ENCODE measurements at regions not wholly inside any gene's neighbourhood (a gene's known extent, or its start where the extent isn't known, plus 50 kb on each side); places are given as distances from the start of the nearest gene placed in this dataset.

GRCh38 chr2:133624551-133624950 lies 56.3 kb upstream of the NCKAP5 start:
- H3K23ac ChIP-seq (ENCODE audit: low read depth, low read length, poor library complexity) = no peak overlapping the region
- H3K79me1 ChIP-seq (ENCODE audit: low read depth, low read length) = no peaks in the 10 kb centered on the region
- peaks cover 0 to 7% of the 10 kb centered on the region in 2 donors for H3K4me1 ChIP-seq (ENCODE audit: control insufficient read depth in 2 of 2, insufficient read depth in 1 of 2, low read depth in 1 of 2, low read length in 2 of 2)
- no peak overlapping the region for H3K9ac ChIP-seq (ENCODE audit: low read depth, low read length, poor library complexity)
- H3K36me3 ChIP-seq (replicated peaks in 1 of 2; ENCODE audit: control insufficient read depth in 2 of 2, insufficient read depth in 2 of 2, low read length in 2 of 2) = peaks cover 0 to 18% of the 10 kb centered on the region in 2 donors
- WGBS, 2 donors (ENCODE audit: extremely low coverage in 2 of 2, insufficient read length in 2 of 2, insufficient replicate concordance in 1 of 2) = no CpG with 5 or more reads among the region's 3 CpGs
- no peak for DNase-seq (ENCODE audit: low spot score)
- H4K8ac ChIP-seq (ENCODE audit: low read depth, low read length) = no peak overlapping the region
- no peak overlapping the region for H2BK12ac ChIP-seq (ENCODE audit: low read length)
- H2BK15ac ChIP-seq (ENCODE audit: low read length) = no peak overlapping the region
- no peak overlapping the region for H3K4ac ChIP-seq (ENCODE audit: low read length)
- H3K14ac ChIP-seq (ENCODE audit: low read length) = no peak overlapping the region
- H3K27me3 ChIP-seq (ENCODE audit: control insufficient read depth in 3 of 3, insufficient read depth in 3 of 3, low read depth in 1 of 3, low read length in 3 of 3) = no peaks in the 10 kb centered on the region
- no peak overlapping the region for H2BK5ac ChIP-seq (ENCODE audit: low read length)
- no peak overlapping the region for H2AFZ ChIP-seq (ENCODE audit: low read length)
- no peak overlapping the region for H4K91ac ChIP-seq (ENCODE audit: low read depth, low read length, poor library complexity)
- no peak overlapping the region for H3K27ac ChIP-seq (replicated peaks; ENCODE audit: low read length)
- no peak overlapping the region for H3K4me3 ChIP-seq (ENCODE audit: low read length in 2 of 2)
- H2AK5ac ChIP-seq (ENCODE audit: low read depth, low read length) = no peak overlapping the region
- no peak overlapping the region for H3K4me2 ChIP-seq (ENCODE audit: insufficient read depth, low read length, poor library complexity, severe bottlenecking)
- H3K18ac ChIP-seq (ENCODE audit: low read length) = no peak overlapping the region
- peaks cover 0 to 65% of the 10 kb centered on the region in 2 donors for H3K9me3 ChIP-seq (replicated peaks in 1 of 2; ENCODE audit: control insufficient read depth in 2 of 2, insufficient read depth in 1 of 2, low read depth in 1 of 2, low read length in 2 of 2)
- H2BK120ac ChIP-seq (ENCODE audit: low read depth, low read length) = no peak overlapping the region

- H3K27me3 ChIP-seq (ENCODE audit: control insufficient read depth in 3 of 3, insufficient read depth in 3 of 3, low read depth in 1 of 3, low read length in 3 of 3) = no peaks in the 10 kb centered on the region
- no peak overlapping the region for H3K23ac ChIP-seq (ENCODE audit: low read depth, low read length, poor library complexity)
- no peak overlapping the region for H2BK15ac ChIP-seq (ENCODE audit: low read length)
- no peaks in the 10 kb centered on the region for H3K79me1 ChIP-seq (ENCODE audit: low read depth, low read length)
- H2BK12ac ChIP-seq (ENCODE audit: low read length) = no peak overlapping the region
- H3K14ac ChIP-seq (ENCODE audit: low read length) = no peak overlapping the region
- H3K36me3 ChIP-seq (replicated peaks in 1 of 2; ENCODE audit: control insufficient read depth in 2 of 2, insufficient read depth in 2 of 2, low read length in 2 of 2) = peaks cover 0 to 45% of the 10 kb centered on the region in 2 donors
- H2AK5ac ChIP-seq (ENCODE audit: low read depth, low read length) = no peak overlapping the region
- DNase-seq (ENCODE audit: low spot score) = no peak
- no peak overlapping the region for H3K4ac ChIP-seq (ENCODE audit: low read length)
- no peak overlapping the region for H4K8ac ChIP-seq (ENCODE audit: low read depth, low read length)
- H3K27ac ChIP-seq (replicated peaks; ENCODE audit: low read length) = no peak overlapping the region
- no CpG with 5 or more reads among the region's 1 CpG for WGBS, 2 donors (ENCODE audit: extremely low coverage in 2 of 2, insufficient read length in 2 of 2, insufficient replicate concordance in 1 of 2)
- no peak overlapping the region for H2BK120ac ChIP-seq (ENCODE audit: low read depth, low read length)
- no peak overlapping the region for H2AFZ ChIP-seq (ENCODE audit: low read length)
- peaks cover 0 to 7% of the 10 kb centered on the region in 2 donors for H3K4me1 ChIP-seq (ENCODE audit: control insufficient read depth in 2 of 2, insufficient read depth in 1 of 2, low read depth in 1 of 2, low read length in 2 of 2)
- H3K9me3 ChIP-seq (replicated peaks in 1 of 2; ENCODE audit: control insufficient read depth in 2 of 2, insufficient read depth in 1 of 2, low read depth in 1 of 2, low read length in 2 of 2) = peaks cover 0 to 56% of the 10 kb centered on the region in 2 donors
- H3K18ac ChIP-seq (ENCODE audit: low read length) = no peak overlapping the region
- no peak overlapping the region for H3K4me3 ChIP-seq (ENCODE audit: low read length in 2 of 2)
- H3K4me2 ChIP-seq (ENCODE audit: insufficient read depth, low read length, poor library complexity, severe bottlenecking) = no peak overlapping the region
- no peak overlapping the region for H2BK5ac ChIP-seq (ENCODE audit: low read length)
- H4K91ac ChIP-seq (ENCODE audit: low read depth, low read length, poor library complexity) = no peak overlapping the region
- no peak overlapping the region for H3K9ac ChIP-seq (ENCODE audit: low read depth, low read length, poor library complexity)
Observed at GRCh38 chr2:133627741-133628140, 59.5 kb upstream of the NCKAP5 start.

- no peak overlapping the region for H3K4ac ChIP-seq (ENCODE audit: low read length)
- H3K9me3 ChIP-seq (replicated peaks in 1 of 2; ENCODE audit: control insufficient read depth in 2 of 2, insufficient read depth in 1 of 2, low read depth in 1 of 2, low read length in 2 of 2) = peaks cover 0 to 58% of the 10 kb centered on the region in 2 donors
- H2BK12ac ChIP-seq (ENCODE audit: low read length) = no peak overlapping the region
- no peak overlapping the region for H3K14ac ChIP-seq (ENCODE audit: low read length)
- no peak overlapping the region for H3K23ac ChIP-seq (ENCODE audit: low read depth, low read length, poor library complexity)
- no peaks in the 10 kb centered on the region for H3K79me1 ChIP-seq (ENCODE audit: low read depth, low read length)
- H3K27me3 ChIP-seq (ENCODE audit: control insufficient read depth in 3 of 3, insufficient read depth in 3 of 3, low read depth in 1 of 3, low read length in 3 of 3) = no peaks in the 10 kb centered on the region
- H3K27ac ChIP-seq (replicated peaks; ENCODE audit: low read length) = no peak overlapping the region
- peaks cover 0 to 39% of the 10 kb centered on the region in 2 donors for H3K36me3 ChIP-seq (replicated peaks in 1 of 2; ENCODE audit: control insufficient read depth in 2 of 2, insufficient read depth in 2 of 2, low read length in 2 of 2)
- H3K4me1 ChIP-seq (ENCODE audit: control insufficient read depth in 2 of 2, insufficient read depth in 1 of 2, low read depth in 1 of 2, low read length in 2 of 2) = peaks cover 0 to 7% of the 10 kb centered on the region in 2 donors
- DNase-seq (ENCODE audit: low spot score) = no peak
- H4K91ac ChIP-seq (ENCODE audit: low read depth, low read length, poor library complexity) = no peak overlapping the region
- H2BK15ac ChIP-seq (ENCODE audit: low read length) = no peak overlapping the region
- no peak overlapping the region for H3K9ac ChIP-seq (ENCODE audit: low read depth, low read length, poor library complexity)
- H2BK5ac ChIP-seq (ENCODE audit: low read length) = no peak overlapping the region
- H3K4me3 ChIP-seq (ENCODE audit: low read length in 2 of 2) = no peak overlapping the region
- H4K8ac ChIP-seq (ENCODE audit: low read depth, low read length) = no peak overlapping the region
- no CpG with 5 or more reads among the region's 7 CpGs for WGBS, 2 donors (ENCODE audit: extremely low coverage in 2 of 2, insufficient read length in 2 of 2, insufficient replicate concordance in 1 of 2)
- no peak overlapping the region for H3K4me2 ChIP-seq (ENCODE audit: insufficient read depth, low read length, poor library complexity, severe bottlenecking)
- H2AK5ac ChIP-seq (ENCODE audit: low read depth, low read length) = no peak overlapping the region
- H3K18ac ChIP-seq (ENCODE audit: low read length) = no peak overlapping the region
- H2BK120ac ChIP-seq (ENCODE audit: low read depth, low read length) = no peak overlapping the region
- H2AFZ ChIP-seq (ENCODE audit: low read length) = no peak overlapping the region
Observed at GRCh38 chr2:133633309-133633708, 65.0 kb upstream of the NCKAP5 start.

- no peak overlapping the region for H3K27ac ChIP-seq (replicated peaks; ENCODE audit: low read length)
- H3K79me1 ChIP-seq (ENCODE audit: low read depth, low read length) = no peaks in the 10 kb centered on the region
- no peak overlapping the region for H3K18ac ChIP-seq (ENCODE audit: low read length)
- H3K4me3 ChIP-seq (ENCODE audit: low read length in 2 of 2) = no peak overlapping the region
- H2AFZ ChIP-seq (ENCODE audit: low read length) = no peak overlapping the region
- H2BK12ac ChIP-seq (ENCODE audit: low read length) = no peak overlapping the region
- H3K23ac ChIP-seq (ENCODE audit: low read depth, low read length, poor library complexity) = no peak overlapping the region
- no peak for DNase-seq (ENCODE audit: low spot score)
- H2BK120ac ChIP-seq (ENCODE audit: low read depth, low read length) = no peak overlapping the region
- peaks cover 0 to 39% of the 10 kb centered on the region in 2 donors for H3K36me3 ChIP-seq (replicated peaks in 1 of 2; ENCODE audit: control insufficient read depth in 2 of 2, insufficient read depth in 2 of 2, low read length in 2 of 2)
- no peak overlapping the region for H4K8ac ChIP-seq (ENCODE audit: low read depth, low read length)
- H3K27me3 ChIP-seq (ENCODE audit: control insufficient read depth in 3 of 3, insufficient read depth in 3 of 3, low read depth in 1 of 3, low read length in 3 of 3) = no peaks in the 10 kb centered on the region
- WGBS, 2 donors (ENCODE audit: extremely low coverage in 2 of 2, insufficient read length in 2 of 2, insufficient replicate concordance in 1 of 2) = no CpG with 5 or more reads among the region's 8 CpGs
- no peak overlapping the region for H4K91ac ChIP-seq (ENCODE audit: low read depth, low read length, poor library complexity)
- no peak overlapping the region for H2AK5ac ChIP-seq (ENCODE audit: low read depth, low read length)
- H3K14ac ChIP-seq (ENCODE audit: low read length) = no peak overlapping the region
- H3K4ac ChIP-seq (ENCODE audit: low read length) = no peak overlapping the region
- H3K9ac ChIP-seq (ENCODE audit: low read depth, low read length, poor library complexity) = no peak overlapping the region
- H2BK15ac ChIP-seq (ENCODE audit: low read length) = no peak overlapping the region
- H3K4me2 ChIP-seq (ENCODE audit: insufficient read depth, low read length, poor library complexity, severe bottlenecking) = no peak overlapping the region
- peaks cover 0 to 63% of the 10 kb centered on the region in 2 donors for H3K9me3 ChIP-seq (replicated peaks in 1 of 2; ENCODE audit: control insufficient read depth in 2 of 2, insufficient read depth in 1 of 2, low read depth in 1 of 2, low read length in 2 of 2)
- H3K4me1 ChIP-seq (ENCODE audit: control insufficient read depth in 2 of 2, insufficient read depth in 1 of 2, low read depth in 1 of 2, low read length in 2 of 2) = peaks cover 0 to 7% of the 10 kb centered on the region in 2 donors
- H2BK5ac ChIP-seq (ENCODE audit: low read length) = no peak overlapping the region
Observed at GRCh38 chr2:133633881-133634409, 65.7 kb upstream of the NCKAP5 start.

All from neuronal stem cell (in vitro differentiated cells).